A549 (cell line): ENCODE measurements at regions not wholly inside any gene's neighbourhood (a gene's known extent, or its start where the extent isn't known, plus 50 kb on each side); places are given as distances from the start of the nearest gene placed in this dataset.
A peak's percentile ranks its signal among the peaks of the same experiment; 100 is the strongest.

Experiments used
- ATAC-seq, 2 experiments: fragments of 200-7000 bp in 1 of 2; fragments of >200 bp in 1 of 2; cut with Nextera tagmentation in 1 of 2; cut with Tn5 transposase in 1 of 2; 3 replicates each; pipeline versions ENCODE4 v1.8.0 to v1.9.1; 2018 to 2020; ENCODE audit warnings: mild to moderate bottlenecking in 1 of 2, moderate library complexity in 1 of 2
- CTCF ChIA-PET: fragments of 300-600 bp; sonication (Branson Sonifier 250); formaldehyde crosslinking; extraction: SDS; loops from one replicate; lab custom pipeline; 2021; ENCODE audit warnings: antibody characterized with exemption, inconsistent platforms; lab: Yijun Ruan, JAX
- POLR2A ChIA-PET: fragments of 350-600 bp; formaldehyde crosslinking; extraction: SDS; loops from one replicate; lab custom pipeline; 2021; ENCODE audit warnings: antibody characterized with exemption, inconsistent platforms; lab: Yijun Ruan, JAX
- DNase-seq, 2 experiments: peaks; one replicate each; pipeline versions ENCODE4 v3.0.0 to v3.0.0-alpha.2; 2011 to 2016; ENCODE audit warnings: low read depth in 1 of 2, low spot score in 1 of 2
- FAIRE-seq: peaks from 2 replicates; lab custom pipeline; 2011; peaks lifted over from hg19 to GRCh38; lab: Jason Lieb, UNC
- H3K27ac ChIP-seq, 2 experiments: fragments of >200 bp; sonication (Bioruptor Twin); formaldehyde crosslinking; 3 replicates each; pipeline ENCODE4 v1.5.1; 2016 to 2017
- H3K4me1 ChIP-seq: fragments of >200 bp; sonication (Bioruptor Twin); formaldehyde crosslinking; 3 replicates; pipeline ENCODE4 v1.6.1; 2016
- H3K4me2 ChIP-seq: fragments of >200 bp; sonication (Bioruptor Twin); formaldehyde crosslinking; 3 replicates; pipeline ENCODE4 v1.6.1; 2016
- H3K4me3 ChIP-seq: fragments of >200 bp; sonication (Bioruptor Twin); formaldehyde crosslinking; 3 replicates; pipeline ENCODE4 v1.5.1; 2016
- H3K9me3 ChIP-seq: fragments of >200 bp; sonication (Bioruptor Twin); formaldehyde crosslinking; 3 replicates; pipeline ENCODE4 v1.6.1; 2016
- CEBPB ChIP-seq, 2 experiments: fragments of >200 bp in 1 of 2; sonication (Bioruptor Twin) in 1 of 2; formaldehyde crosslinking in 1 of 2; IDR thresholded peaks; 2 replicates each; pipeline ENCODE4 v1.6.1; 2012 to 2016
- EHMT2 ChIP-seq: fragments of 200-600 bp; sonication (generic); IDR thresholded peaks from 2 replicates; pipeline ENCODE4 v1.6.1; 2016; ENCODE audit warnings: antibody characterized with exemption, low read depth, mild to moderate bottlenecking, moderate library complexity
- EP300 ChIP-seq, 2 experiments: fragments of >200 bp; sonication (Bioruptor Twin); formaldehyde crosslinking; IDR thresholded peaks; 2 replicates in 1 of 2; 3 replicates in 1 of 2; pipeline ENCODE4 v1.6.1; 2016 to 2017
- FOSB ChIP-seq: fragments of 250-450 bp; sonication (Bioruptor Pico); IDR thresholded peaks from 2 replicates; pipeline ENCODE4 v1.5.0; 2020; ENCODE audit warnings: mild to moderate bottlenecking, moderate library complexity
- FOXS1 ChIP-seq: fragments of 250-450 bp; sonication (Bioruptor Pico); IDR thresholded peaks from 2 replicates; pipeline ENCODE4 v1.5.0; 2020; ENCODE audit warnings: mild to moderate bottlenecking, moderate library complexity
- GATA3 ChIP-seq: IDR thresholded peaks from 2 replicates; pipeline ENCODE4 v1.6.1; 2012; ENCODE audit warnings: borderline replicate concordance
- JUNB ChIP-seq: fragments of >200 bp; sonication (Bioruptor Twin); formaldehyde crosslinking; IDR thresholded peaks from 2 replicates; pipeline ENCODE4 v1.6.1; 2016
- KDM5A ChIP-seq: fragments of 200-600 bp; sonication (generic); IDR thresholded peaks from 2 replicates; pipeline ENCODE4 v1.6.1; 2016; ENCODE audit warnings: antibody characterized with exemption, mild to moderate bottlenecking
- MAFK ChIP-seq: fragments of 450-650 bp; IDR thresholded peaks from 2 replicates; pipeline ENCODE4 v1.6.1; 2014; ENCODE audit not compliant: partially characterized antibody
- MYC ChIP-seq: IDR thresholded peaks from 2 replicates; pipeline ENCODE4 v1.6.1; 2012; ENCODE audit warnings: mild to moderate bottlenecking, inconsistent platforms, low read length, improper control_type of control experiment, borderline replicate concordance
- RAD21 ChIP-seq, 2 experiments: fragments of >200 bp in 1 of 2; sonication (Bioruptor Twin) in 1 of 2; formaldehyde crosslinking in 1 of 2; IDR thresholded peaks in 1 of 2; conservative IDR thresholded peaks in 1 of 2; 2 replicates in 1 of 2; 3 replicates in 1 of 2; pipeline ENCODE4 v1.6.1; 2012 to 2018; ENCODE audit warnings: inconsistent platforms in 1 of 2
- RARB ChIP-seq: fragments of 250-450 bp; sonication (Bioruptor Pico); IDR thresholded peaks from 2 replicates; pipeline ENCODE4 v1.8.0; 2021; ENCODE audit warnings: mild to moderate bottlenecking, moderate library complexity
- SMC3 ChIP-seq: fragments of >200 bp; sonication (Bioruptor Twin); formaldehyde crosslinking; IDR thresholded peaks from 3 replicates; pipeline ENCODE4 v1.6.1; 2018; ENCODE audit warnings: inconsistent platforms
- SREBF2 ChIP-seq: fragments of 450-650 bp; IDR thresholded peaks from 2 replicates; pipeline ENCODE4 v1.6.1; 2014; ENCODE audit warnings: mild to moderate bottlenecking, moderate library complexity
- WGBS: methylation state at CpG from one replicate; pipeline ENCODE4 v1.1.6; 2017; ENCODE audit errors: missing lambda C conversion rate; 5-methylcytosine and 5-hydroxymethylcytosine counted together
- TF ChIP-seq, protein P1 (sequence below): fragments of 200-600 bp; sonication (generic); IDR thresholded peaks from 2 replicates; pipeline ENCODE4 v1.6.1; 2016; ENCODE audit warnings: antibody characterized with exemption, mild to moderate bottlenecking, moderate library complexity
- TF ChIP-seq, protein P2 (sequence below): fragments of >200 bp; sonication (Bioruptor Twin); formaldehyde crosslinking; IDR thresholded peaks from 3 replicates; pipeline ENCODE4 v1.6.1; 2016
- TF ChIP-seq, protein P3 (sequence below): IDR thresholded peaks from 2 replicates; pipeline ENCODE4 v1.6.1; 2012; ENCODE audit warnings: low read depth, borderline replicate concordance
- TF ChIP-seq, protein P4 (sequence below): IDR thresholded peaks from 2 replicates; pipeline ENCODE4 v1.6.1; 2012
- TF ChIP-seq, protein P5 (sequence below): fragments of >200 bp; sonication (Bioruptor Twin); formaldehyde crosslinking; IDR thresholded peaks from 3 replicates; pipeline ENCODE4 v1.5.1; 2016

DNA sequence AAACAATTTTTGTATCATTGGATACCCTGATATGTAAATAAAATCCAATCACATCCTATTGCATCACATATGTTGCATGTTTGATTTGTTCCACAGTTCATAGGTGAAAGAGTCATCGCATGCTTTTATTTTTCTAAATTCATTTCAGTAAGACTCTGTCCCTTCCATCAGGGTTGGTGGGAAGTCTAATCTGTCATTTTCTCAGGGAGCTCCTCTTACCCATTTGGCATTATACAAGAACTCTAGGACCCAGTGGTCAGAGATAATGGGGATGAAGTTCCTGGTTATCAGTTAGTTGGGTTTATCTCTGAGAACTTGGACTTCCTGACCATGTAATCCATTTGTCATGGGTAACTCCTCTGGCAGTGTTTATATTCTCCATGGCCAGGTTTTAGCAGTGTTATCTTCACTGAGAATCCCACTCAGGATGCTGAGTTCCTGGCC is 227.1 kb upstream of the JADE1 start:
- peak overlapping the region; percentile 44 to 49; a peak in 5 of 6 replicates for H3K27ac ChIP-seq
- H3K4me3 ChIP-seq, result no peak overlapping the region
- POLR2A ChIA-PET, result no interaction called here
- no peak for DNase-seq
- WGBS, result 100% methylated on average over 1 of the region's 1 CpG
- no peak for ATAC-seq
- peaks cover 20% of the 10 kb centered on the region; the same call in 1 of the 3 replicates for H3K4me1 ChIP-seq
- TF ChIP-seq FOSB (no peak), CEBPB (IDR thresholded peaks at IDR 0.05) (peak in 1 of 2 experiments; percentile 9; a peak in 1 of 4 replicates)
- FAIRE-seq, result no peak
- H3K4me2 ChIP-seq, result no peak overlapping the region
- CTCF ChIA-PET, result interaction anchor here (1.0 to 1.2 kb wide), 2 partner anchors 51 to 141 kb away, joined by 3 read pairs; no protein-coding TSS in a partner anchor
- H3K9me3 ChIP-seq, result no peaks in the 10 kb centered on the region

DNA sequence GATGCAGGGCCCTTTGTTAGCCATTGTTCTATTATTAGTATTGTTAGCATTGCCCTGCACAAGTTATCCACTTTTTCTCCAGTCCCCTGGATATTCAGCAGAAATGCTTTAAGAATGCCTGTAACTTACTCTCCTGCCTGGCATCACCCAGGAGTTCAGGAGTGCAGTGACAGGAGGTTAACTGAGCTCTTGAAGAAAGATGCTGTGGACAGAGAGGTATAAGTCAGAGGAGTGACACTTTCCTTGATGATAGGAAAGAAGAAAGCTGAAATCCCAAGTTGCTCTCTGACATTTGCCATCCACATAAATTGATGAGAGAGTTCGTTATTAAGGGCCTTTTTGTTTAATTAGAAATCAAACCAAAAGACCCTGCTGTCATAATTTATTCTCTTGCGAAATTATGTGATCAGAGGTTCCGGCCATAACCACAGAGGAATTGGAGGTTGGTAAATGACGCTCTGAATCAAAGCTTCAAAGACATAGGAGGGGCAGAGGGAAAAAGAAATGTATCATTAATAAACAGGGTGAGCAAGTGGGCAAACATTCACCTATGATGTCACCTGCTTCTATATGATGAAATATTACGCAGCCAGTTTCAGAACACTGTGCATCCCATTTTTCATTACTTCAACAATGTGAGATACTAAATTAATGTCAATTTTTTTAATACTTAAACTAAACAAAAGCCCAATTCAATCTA is 230.2 kb upstream of the JADE1 start:
- ChIA-PET POLR2A (no interaction called here), CTCF (interaction anchor here (0.9 kb wide), 1 partner anchor 124 kb away, joined by 3 read pairs; no protein-coding TSS in a partner anchor)
- FAIRE-seq (no peak), DNase-seq (no peak), ATAC-seq (no peak)
- Histone ChIP-seq H3K4me3 (no peak overlapping the region), H3K27ac (peak overlapping the region; percentile 62 to 97), H3K9me3 (0 out of 3 replicates have a peak, but pooled peaks cover 2% of the 10 kb centered on the region), H3K4me1 (peaks cover 36% of the 10 kb centered on the region), H3K4me2 (no peak overlapping the region)
- 64% methylated on average over 5 of the region's 5 CpGs for WGBS
- no peak for TF ChIP-seq GATA3
- TF ChIP-seq SREBF2, result no peak
- TF ChIP-seq JUNB, result no peak
- TF ChIP-seq, protein P1, sequence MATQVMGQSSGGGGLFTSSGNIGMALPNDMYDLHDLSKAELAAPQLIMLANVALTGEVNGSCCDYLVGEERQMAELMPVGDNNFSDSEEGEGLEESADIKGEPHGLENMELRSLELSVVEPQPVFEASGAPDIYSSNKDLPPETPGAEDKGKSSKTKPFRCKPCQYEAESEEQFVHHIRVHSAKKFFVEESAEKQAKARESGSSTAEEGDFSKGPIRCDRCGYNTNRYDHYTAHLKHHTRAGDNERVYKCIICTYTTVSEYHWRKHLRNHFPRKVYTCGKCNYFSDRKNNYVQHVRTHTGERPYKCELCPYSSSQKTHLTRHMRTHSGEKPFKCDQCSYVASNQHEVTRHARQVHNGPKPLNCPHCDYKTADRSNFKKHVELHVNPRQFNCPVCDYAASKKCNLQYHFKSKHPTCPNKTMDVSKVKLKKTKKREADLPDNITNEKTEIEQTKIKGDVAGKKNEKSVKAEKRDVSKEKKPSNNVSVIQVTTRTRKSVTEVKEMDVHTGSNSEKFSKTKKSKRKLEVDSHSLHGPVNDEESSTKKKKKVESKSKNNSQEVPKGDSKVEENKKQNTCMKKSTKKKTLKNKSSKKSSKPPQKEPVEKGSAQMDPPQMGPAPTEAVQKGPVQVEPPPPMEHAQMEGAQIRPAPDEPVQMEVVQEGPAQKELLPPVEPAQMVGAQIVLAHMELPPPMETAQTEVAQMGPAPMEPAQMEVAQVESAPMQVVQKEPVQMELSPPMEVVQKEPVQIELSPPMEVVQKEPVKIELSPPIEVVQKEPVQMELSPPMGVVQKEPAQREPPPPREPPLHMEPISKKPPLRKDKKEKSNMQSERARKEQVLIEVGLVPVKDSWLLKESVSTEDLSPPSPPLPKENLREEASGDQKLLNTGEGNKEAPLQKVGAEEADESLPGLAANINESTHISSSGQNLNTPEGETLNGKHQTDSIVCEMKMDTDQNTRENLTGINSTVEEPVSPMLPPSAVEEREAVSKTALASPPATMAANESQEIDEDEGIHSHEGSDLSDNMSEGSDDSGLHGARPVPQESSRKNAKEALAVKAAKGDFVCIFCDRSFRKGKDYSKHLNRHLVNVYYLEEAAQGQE, result no peak
- TF ChIP-seq CEBPB (IDR thresholded peaks at IDR 0.05), result peak; percentile 36 to 49; a peak in 2 of 4 replicates
- peak in 1 of 2 experiments; percentile 51; a peak in 1 of 5 replicates for TF ChIP-seq EP300 (IDR thresholded peaks at IDR 0.05)
- no peak for TF ChIP-seq KDM5A
- TF ChIP-seq, protein P2, sequence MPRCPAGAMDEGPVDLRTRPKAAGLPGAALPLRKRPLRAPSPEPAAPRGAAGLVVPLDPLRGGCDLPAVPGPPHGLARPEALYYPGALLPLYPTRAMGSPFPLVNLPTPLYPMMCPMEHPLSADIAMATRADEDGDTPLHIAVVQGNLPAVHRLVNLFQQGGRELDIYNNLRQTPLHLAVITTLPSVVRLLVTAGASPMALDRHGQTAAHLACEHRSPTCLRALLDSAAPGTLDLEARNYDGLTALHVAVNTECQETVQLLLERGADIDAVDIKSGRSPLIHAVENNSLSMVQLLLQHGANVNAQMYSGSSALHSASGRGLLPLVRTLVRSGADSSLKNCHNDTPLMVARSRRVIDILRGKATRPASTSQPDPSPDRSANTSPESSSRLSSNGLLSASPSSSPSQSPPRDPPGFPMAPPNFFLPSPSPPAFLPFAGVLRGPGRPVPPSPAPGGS, result no peak
- TF ChIP-seq FOXS1 (CRISPR knock-in tag), result no peak
- TF ChIP-seq, protein P3, sequence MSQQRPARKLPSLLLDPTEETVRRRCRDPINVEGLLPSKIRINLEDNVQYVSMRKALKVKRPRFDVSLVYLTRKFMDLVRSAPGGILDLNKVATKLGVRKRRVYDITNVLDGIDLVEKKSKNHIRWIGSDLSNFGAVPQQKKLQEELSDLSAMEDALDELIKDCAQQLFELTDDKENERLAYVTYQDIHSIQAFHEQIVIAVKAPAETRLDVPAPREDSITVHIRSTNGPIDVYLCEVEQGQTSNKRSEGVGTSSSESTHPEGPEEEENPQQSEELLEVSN, result no peak
- no peak for TF ChIP-seq RARB (CRISPR knock-in tag)

DNA sequence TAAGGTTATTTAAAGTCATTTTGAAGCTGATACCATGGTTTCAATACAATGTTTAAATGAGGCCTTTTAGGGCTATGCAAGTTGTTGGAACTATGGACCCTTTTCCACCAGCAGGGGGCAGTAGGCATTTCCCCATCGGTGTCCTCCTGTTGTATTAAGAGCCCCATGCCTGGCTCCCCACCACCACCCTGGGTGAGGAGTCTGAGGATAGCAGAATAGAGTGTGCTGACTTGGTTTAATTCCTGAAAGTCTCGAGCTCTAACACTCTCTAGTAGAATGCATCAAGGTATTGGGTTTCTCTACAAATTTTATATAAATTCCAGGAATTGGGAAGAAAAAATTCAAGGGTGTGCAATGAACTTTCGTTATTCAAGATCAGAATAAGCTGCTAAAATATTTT is 234.8 kb upstream of the JADE1 start:
- Histone ChIP-seq H3K4me3 (no peak overlapping the region), H3K4me2 (peak overlapping the region; percentile 66), H3K27ac (peak overlapping the region; percentile 97 to 98)
- CTCF ChIA-PET, result interaction anchor here (0.6 to 3.6 kb wide), 37 partner anchors 9 to 384 kb away, joined by 3 to 30 read pairs (median 4); partner anchors contain the start of gene JADE1
- peak; percentile 70 to 79 for ATAC-seq
- 0 out of 2 replicates have a peak, but pooled peaks have one; percentile 54 for TF ChIP-seq FOXS1 (CRISPR knock-in tag)
- TF ChIP-seq, protein P4, sequence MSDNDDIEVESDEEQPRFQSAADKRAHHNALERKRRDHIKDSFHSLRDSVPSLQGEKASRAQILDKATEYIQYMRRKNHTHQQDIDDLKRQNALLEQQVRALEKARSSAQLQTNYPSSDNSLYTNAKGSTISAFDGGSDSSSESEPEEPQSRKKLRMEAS, result 0 out of 2 replicates have a peak, but pooled peaks have one; percentile 19
- peak; percentile 88 to 90 for TF ChIP-seq RAD21 (conservative IDR thresholded peaks at IDR 0.05 in 1 of 2, IDR thresholded peaks at IDR 0.05 in 1 of 2)
- no peak for TF ChIP-seq MYC
- TF ChIP-seq EHMT2, result no peak
- peak; percentile 90 for TF ChIP-seq SMC3
- TF ChIP-seq, protein P5, sequence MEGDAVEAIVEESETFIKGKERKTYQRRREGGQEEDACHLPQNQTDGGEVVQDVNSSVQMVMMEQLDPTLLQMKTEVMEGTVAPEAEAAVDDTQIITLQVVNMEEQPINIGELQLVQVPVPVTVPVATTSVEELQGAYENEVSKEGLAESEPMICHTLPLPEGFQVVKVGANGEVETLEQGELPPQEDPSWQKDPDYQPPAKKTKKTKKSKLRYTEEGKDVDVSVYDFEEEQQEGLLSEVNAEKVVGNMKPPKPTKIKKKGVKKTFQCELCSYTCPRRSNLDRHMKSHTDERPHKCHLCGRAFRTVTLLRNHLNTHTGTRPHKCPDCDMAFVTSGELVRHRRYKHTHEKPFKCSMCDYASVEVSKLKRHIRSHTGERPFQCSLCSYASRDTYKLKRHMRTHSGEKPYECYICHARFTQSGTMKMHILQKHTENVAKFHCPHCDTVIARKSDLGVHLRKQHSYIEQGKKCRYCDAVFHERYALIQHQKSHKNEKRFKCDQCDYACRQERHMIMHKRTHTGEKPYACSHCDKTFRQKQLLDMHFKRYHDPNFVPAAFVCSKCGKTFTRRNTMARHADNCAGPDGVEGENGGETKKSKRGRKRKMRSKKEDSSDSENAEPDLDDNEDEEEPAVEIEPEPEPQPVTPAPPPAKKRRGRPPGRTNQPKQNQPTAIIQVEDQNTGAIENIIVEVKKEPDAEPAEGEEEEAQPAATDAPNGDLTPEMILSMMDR, result peak; percentile 78
- TF ChIP-seq MAFK, result peak; percentile 29
- TF ChIP-seq, all 56 proteins: peak for 6
- H3K4me1 ChIP-seq, result peaks cover 65% of the 10 kb centered on the region
- 8% methylated on average over 3 of the region's 3 CpGs for WGBS
- H3K9me3 ChIP-seq, result 0 out of 3 replicates have a peak, but pooled peaks cover 2% of the 10 kb centered on the region
- FAIRE-seq (no peak), DNase-seq (peak; percentile 52 to 93)
- POLR2A ChIA-PET, result interaction anchor here (1.0 to 2.4 kb wide), 4 partner anchors 22 to 237 kb away, joined by 3 to 20 read pairs (median 8); partner anchors contain the start of gene JADE1
